ENCODE measurements at regions not wholly inside any gene's neighbourhood (a gene's known extent, or its start where the extent isn't known, plus 50 kb on each side); places are given as distances from the start of the nearest gene placed in this dataset.

GRCh38 chr22:46043816-46044620 is 67.1 kb upstream of the WNT7B start:
- DNase-seq (peak; percentile 60), ATAC-seq (peak; percentile 36 to 55)

GRCh38 chr22:46044621-46045458 is 67.9 kb upstream of the WNT7B start:
- peak overlapping the region; percentile 64 for H3K4me3 ChIP-seq
- peak overlapping the region; percentile 92 for H3K27ac ChIP-seq
- no peaks in the 10 kb centered on the region for H3K27me3 ChIP-seq (ENCODE audit: low read depth)
- intact Hi-C loops (cut with DNase I) = no loop called here
- peaks cover 71% of the 10 kb centered on the region for H3K4me1 ChIP-seq
- no peak for TF ChIP-seq CTCF (IDR thresholded peaks at IDR 0.05)
- ATAC-seq (peak; percentile 55 to 65), DNase-seq (peak; percentile 69)
- H3K36me3 ChIP-seq = peaks cover 4% of the 10 kb centered on the region
- H3K9me3 ChIP-seq = no peaks in the 10 kb centered on the region

More at GRCh38 chr22:46043816-46044620, 67.1 kb upstream of the WNT7B start:
- Histone ChIP-seq H3K9me3 (no peaks in the 10 kb centered on the region), H3K27me3 (ENCODE audit: low read depth) (no peaks in the 10 kb centered on the region), H3K36me3 (no peaks in the 10 kb centered on the region), H3K4me1 (peaks cover 66% of the 10 kb centered on the region), H3K4me3 (peak overlapping the region; percentile 64), H3K27ac (peak overlapping the region; percentile 92)
- intact Hi-C loops (cut with DNase I) = no loop called here
- TF ChIP-seq CTCF (IDR thresholded peaks at IDR 0.05) = no peak

- intact Hi-C loops (cut with DNase I) = no loop called here
- TF ChIP-seq CTCF (IDR thresholded peaks at IDR 0.05) = no peak
- no peaks in the 10 kb centered on the region for H3K27me3 ChIP-seq (ENCODE audit: low read depth)
- peaks cover 6% of the 10 kb centered on the region for H3K36me3 ChIP-seq
- H3K4me3 ChIP-seq = peak overlapping the region; percentile 64
- no peaks in the 10 kb centered on the region for H3K9me3 ChIP-seq
- H3K4me1 ChIP-seq = peaks cover 79% of the 10 kb centered on the region
- H3K27ac ChIP-seq = peak overlapping the region; percentile 92
- DNase-seq (peak; percentile 47), ATAC-seq (peak; percentile 16 to 50)
Observed at GRCh38 chr22:46045459-46046298, 68.7 kb upstream of the WNT7B start.

GRCh38 chr22:46046299-46046685 is 69.3 kb upstream of the WNT7B start:
- DNase-seq (peak; percentile 38), ATAC-seq (no peak)
- Histone ChIP-seq H3K4me3 (peak overlapping the region; percentile 64), H3K9me3 (no peaks in the 10 kb centered on the region), H3K27ac (peak overlapping the region; percentile 92), H3K36me3 (peaks cover 6% of the 10 kb centered on the region), H3K4me1 (peaks cover 85% of the 10 kb centered on the region), H3K27me3 (ENCODE audit: low read depth) (no peaks in the 10 kb centered on the region)
- intact Hi-C loops (cut with DNase I) = no loop called here
- no peak for TF ChIP-seq CTCF (IDR thresholded peaks at IDR 0.05)

GRCh38 chr22:46047226-46047625 is 70.3 kb upstream of the WNT7B start:
- ATAC-seq = no peak
- H3K27ac ChIP-seq = peak overlapping the region; percentile 76
- H3K9me3 ChIP-seq = no peaks in the 10 kb centered on the region
- intact Hi-C loops (cut with DNase I) = no loop called here
- TF ChIP-seq CTCF (IDR thresholded peaks at IDR 0.05) = no peak
- peaks cover 86% of the 10 kb centered on the region for H3K4me1 ChIP-seq
- peak; percentile 44 for DNase-seq
- peak overlapping the region; percentile 20 for H3K4me3 ChIP-seq
- peaks cover 6% of the 10 kb centered on the region for H3K36me3 ChIP-seq
- no peaks in the 10 kb centered on the region for H3K27me3 ChIP-seq (ENCODE audit: low read depth)
